ENCODE measurements at regions not wholly inside any gene's neighbourhood (a gene's known extent, or its start where the extent isn't known, plus 50 kb on each side); places are given as distances from the start of the nearest gene placed in this dataset.
"Not testable (repeated sequence)": the region's sequence is repeated elsewhere in the genome, so short reads cannot be mapped to it uniquely, and the experiment has no call there.

- DNase-seq (ENCODE audit: low read depth) = no peak
Measured at GRCh38 chr6:126204126-126204525, 135.8 kb upstream of the CENPW start.

GRCh38 chr6:126204598-126204997 lies 135.3 kb upstream of the CENPW start:
- DNase-seq (ENCODE audit: low read depth) = no peak

- no peak for DNase-seq (ENCODE audit: low read depth)
Measured at GRCh38 chr6:126206504-126207246, 133.2 kb upstream of the CENPW start.

GRCh38 chr6:126210398-126211075 lies 129.4 kb upstream of the CENPW start:
- no peak for DNase-seq (ENCODE audit: low read depth)

- no peak for DNase-seq (ENCODE audit: low read depth)
Measured at GRCh38 chr6:126217497-126217896, 122.4 kb upstream of the CENPW start.

GRCh38 chr6:126220901-126221300 lies 119.0 kb upstream of the CENPW start:
- not testable (repeated sequence) for DNase-seq (ENCODE audit: low read depth)

GRCh38 chr6:126227833-126228702 lies 111.8 kb upstream of the CENPW start:
- DNase-seq (ENCODE audit: low read depth) = no peak

GRCh38 chr6:126232671-126233070 lies 107.2 kb upstream of the CENPW start:
- no peak for DNase-seq (ENCODE audit: low read depth)

GRCh38 chr6:126233192-126233591 lies 106.7 kb upstream of the CENPW start:
- no peak for DNase-seq (ENCODE audit: low read depth)

- DNase-seq (ENCODE audit: low read depth) = no peak
Measured at GRCh38 chr6:126235363-126235762, 104.6 kb upstream of the CENPW start.

GRCh38 chr6:126245077-126245476 lies 94.8 kb upstream of the CENPW start:
- DNase-seq (ENCODE audit: low read depth) = no peak

- no peak for DNase-seq (ENCODE audit: low read depth)
Measured at GRCh38 chr6:126252154-126252553, 87.8 kb upstream of the CENPW start.

GRCh38 chr6:126253431-126253830 lies 86.5 kb upstream of the CENPW start:
- no peak for DNase-seq (ENCODE audit: low read depth)

- no peak for DNase-seq (ENCODE audit: low read depth)
Measured at GRCh38 chr6:126258150-126258549, 81.8 kb upstream of the CENPW start.

GRCh38 chr6:126261792-126262421 lies 78.0 kb upstream of the CENPW start:
- DNase-seq (ENCODE audit: low read depth) = no peak

- no peak for DNase-seq (ENCODE audit: low read depth)
Measured at GRCh38 chr6:126264265-126264664, 75.7 kb upstream of the CENPW start.

GRCh38 chr6:126266664-126267063 lies 73.3 kb upstream of the CENPW start:
- no peak for DNase-seq (ENCODE audit: low read depth)

GRCh38 chr6:126267626-126268025 lies 72.3 kb upstream of the CENPW start:
- DNase-seq (ENCODE audit: low read depth) = no peak

- no peak for DNase-seq (ENCODE audit: low read depth)
Measured at GRCh38 chr6:126268092-126268491, 71.8 kb upstream of the CENPW start.

GRCh38 chr6:126280287-126280686 lies 59.6 kb upstream of the CENPW start:
- no peak for DNase-seq (ENCODE audit: low read depth)

GRCh38 chr6:126285871-126286365 lies 54.0 kb upstream of the CENPW start:
- DNase-seq (ENCODE audit: low read depth) = no peak

Measured in forelimb muscle (tissue), 1 donor.